ENCODE measurements at regions not wholly inside any gene's neighbourhood (a gene's known extent, or its start where the extent isn't known, plus 50 kb on each side); places are given as distances from the start of the nearest gene placed in this dataset.

DNA sequence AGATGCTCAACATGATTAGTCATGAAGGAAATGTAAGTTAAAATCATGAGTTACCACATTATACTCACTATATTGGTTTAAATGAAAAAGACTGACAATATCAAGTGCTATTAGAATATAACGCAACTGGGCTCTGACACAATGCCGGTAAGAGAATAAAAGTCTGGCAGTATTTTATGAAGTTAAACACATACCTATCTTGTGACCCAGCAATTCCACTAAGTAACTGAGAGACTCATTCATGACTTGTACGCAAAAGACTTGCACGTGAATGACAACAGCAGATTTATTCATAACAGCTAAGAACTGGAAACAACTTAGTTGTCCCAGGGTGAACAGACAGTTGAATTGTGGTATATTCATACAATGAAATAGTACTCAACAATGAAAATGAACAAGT lies 342.1 kb downstream of the SLC4A3 start:
- TF ChIP-seq EZH2phosphoT487 (IDR thresholded peaks at IDR 0.05; ENCODE audit: low read depth, severe bottlenecking, unreplicated experiment) = no peak
- TF ChIP-seq, protein P1, sequence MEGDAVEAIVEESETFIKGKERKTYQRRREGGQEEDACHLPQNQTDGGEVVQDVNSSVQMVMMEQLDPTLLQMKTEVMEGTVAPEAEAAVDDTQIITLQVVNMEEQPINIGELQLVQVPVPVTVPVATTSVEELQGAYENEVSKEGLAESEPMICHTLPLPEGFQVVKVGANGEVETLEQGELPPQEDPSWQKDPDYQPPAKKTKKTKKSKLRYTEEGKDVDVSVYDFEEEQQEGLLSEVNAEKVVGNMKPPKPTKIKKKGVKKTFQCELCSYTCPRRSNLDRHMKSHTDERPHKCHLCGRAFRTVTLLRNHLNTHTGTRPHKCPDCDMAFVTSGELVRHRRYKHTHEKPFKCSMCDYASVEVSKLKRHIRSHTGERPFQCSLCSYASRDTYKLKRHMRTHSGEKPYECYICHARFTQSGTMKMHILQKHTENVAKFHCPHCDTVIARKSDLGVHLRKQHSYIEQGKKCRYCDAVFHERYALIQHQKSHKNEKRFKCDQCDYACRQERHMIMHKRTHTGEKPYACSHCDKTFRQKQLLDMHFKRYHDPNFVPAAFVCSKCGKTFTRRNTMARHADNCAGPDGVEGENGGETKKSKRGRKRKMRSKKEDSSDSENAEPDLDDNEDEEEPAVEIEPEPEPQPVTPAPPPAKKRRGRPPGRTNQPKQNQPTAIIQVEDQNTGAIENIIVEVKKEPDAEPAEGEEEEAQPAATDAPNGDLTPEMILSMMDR (IDR thresholded peaks at IDR 0.05; ENCODE audit: poor library complexity) = no peak

Measured in hepatocyte (in vitro differentiated cells).